Smooth muscle cell (in vitro differentiated cells): ENCODE measurements at regions not wholly inside any gene's neighbourhood (a gene's known extent, or its start where the extent isn't known, plus 50 kb on each side); places are given as distances from the start of the nearest gene placed in this dataset.

Experiments
- DNase-seq: peaks from one replicate; lab custom pipeline; 2025; ENCODE audit not compliant: unreplicated experiment; lab: John Stamatoyannopoulos, UW
- H2AFZ ChIP-seq: fragments of 200-600 bp; sonication (generic); 2 replicates; pipeline ENCODE4 v1.6.0; 2016; ENCODE audit warnings: antibody characterized with exemption, low read depth, mild to moderate bottlenecking
- H3F3A ChIP-seq: fragments of 200-600 bp; sonication (generic); 2 replicates; pipeline ENCODE4 v1.6.0; 2017; ENCODE audit warnings: antibody characterized with exemption, low read depth
- H3K27ac ChIP-seq: fragments of 200-600 bp; sonication (generic); 2 replicates; pipeline ENCODE4 v1.5.1; 2016; ENCODE audit warnings: low read depth, mild to moderate bottlenecking
- H3K27me3 ChIP-seq: fragments of 200-600 bp; sonication (generic); 2 replicates; pipeline ENCODE4 v1.6.1; 2016; ENCODE audit warnings: low read depth, mild to moderate bottlenecking
- H3K36me3 ChIP-seq: fragments of 200-600 bp; sonication (generic); 2 replicates; pipeline ENCODE4 v1.5.1; 2016; ENCODE audit warnings: low read depth
- H3K4me1 ChIP-seq: fragments of 200-600 bp; sonication (generic); 2 replicates; pipeline ENCODE4 v1.5.1; 2016; ENCODE audit warnings: low read depth
- H3K4me2 ChIP-seq: fragments of 200-600 bp; sonication (generic); 2 replicates; pipeline ENCODE4 v1.6.0; 2016; ENCODE audit warnings: mild to moderate bottlenecking
- H3K4me3 ChIP-seq: fragments of 200-600 bp; sonication (generic); 2 replicates; pipeline ENCODE4 v1.5.1; 2016; ENCODE audit warnings: mild to moderate bottlenecking
- H3K79me2 ChIP-seq: fragments of 200-600 bp; sonication (generic); 2 replicates; pipeline ENCODE4 v1.6.0; 2016; ENCODE audit warnings: low read depth, mild to moderate bottlenecking
- H3K9ac ChIP-seq: fragments of 200-600 bp; sonication (generic); 2 replicates; pipeline ENCODE4 v1.6.0; 2016; ENCODE audit warnings: low read depth
- H3K9me3 ChIP-seq: fragments of 200-600 bp; sonication (generic); replicated peaks from 2 replicates; pipeline ENCODE4 v1.5.1; 2016; ENCODE audit warnings: low read depth
- H4K20me1 ChIP-seq: fragments of 200-600 bp; sonication (generic); 2 replicates; pipeline ENCODE4 v1.6.0; 2016; ENCODE audit warnings: low read depth
- CTCF ChIP-seq: fragments of 200-600 bp; sonication (generic); IDR thresholded peaks from 2 replicates; pipeline ENCODE4 v1.5.1; 2017; ENCODE audit warnings: borderline replicate concordance, mild to moderate bottlenecking, antibody characterized with exemption; ENCODE audit not compliant: insufficient read depth, poor library complexity, severe bottlenecking
- WGBS: methylation state at CpG from one replicate; pipeline ENCODE4 v1.1.7; 2016; ENCODE audit warnings: low lambda C conversion rate; 5-methylcytosine and 5-hydroxymethylcytosine counted together

DNA sequence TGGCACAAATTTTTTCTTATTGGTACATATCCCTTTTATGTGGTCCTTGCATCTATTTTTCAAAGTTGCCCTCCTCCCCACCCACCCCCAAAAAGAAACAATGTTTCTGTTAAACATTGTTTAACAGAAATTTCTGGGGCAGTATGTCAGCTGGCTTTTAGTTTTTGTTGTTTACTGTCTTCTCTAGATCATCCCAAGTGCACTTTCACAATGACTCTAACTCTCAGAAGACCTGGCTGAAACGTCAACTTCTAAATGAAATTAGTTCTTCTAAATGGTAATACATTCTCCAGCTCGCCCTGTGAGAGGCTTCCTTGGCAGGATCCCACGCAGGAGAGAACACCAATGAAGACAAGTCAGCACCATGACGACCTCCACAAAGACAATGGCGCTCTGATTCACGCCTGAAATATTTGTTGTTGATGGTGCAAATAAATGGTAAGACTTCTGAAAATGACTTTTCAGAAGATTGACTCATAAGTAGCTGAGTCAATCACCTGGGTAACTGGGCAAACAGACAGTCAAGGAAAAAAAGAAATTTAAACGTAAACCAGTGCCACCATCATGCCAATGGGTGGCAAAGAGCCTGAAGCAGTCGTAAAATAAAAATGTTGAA lies 293.7 kb downstream of the FZD1 start:
- Histone ChIP-seq H3F3A (no peaks in the 10 kb centered on the region), H3K27ac (peak overlapping the region; percentile 97), H3K79me2 (no peaks in the 10 kb centered on the region), H3K4me3 (no peak overlapping the region), H4K20me1 (no peaks in the 10 kb centered on the region), H3K36me3 (no peaks in the 10 kb centered on the region), H3K9ac (peak overlapping the region; percentile 84), H3K4me2 (no peak overlapping the region), H3K9me3 (no peaks in the 10 kb centered on the region), H3K27me3 (no peaks in the 10 kb centered on the region), H2AFZ (no peak overlapping the region), H3K4me1 (peaks cover 10% of the 10 kb centered on the region)
- 76% methylated on average over 8 of the region's 8 CpGs for WGBS
- no peak for TF ChIP-seq CTCF
- DNase-seq: no peak

- no peaks in the 10 kb centered on the region for H3K79me2 ChIP-seq
- 98% methylated on average over 2 of the region's 2 CpGs for WGBS
- H3F3A ChIP-seq: no peaks in the 10 kb centered on the region
- no peak overlapping the region for H3K4me2 ChIP-seq
- H4K20me1 ChIP-seq: no peaks in the 10 kb centered on the region
- H3K9ac ChIP-seq: no peak overlapping the region
- H3K9me3 ChIP-seq: no peaks in the 10 kb centered on the region
- DNase-seq: no peak
- H3K4me3 ChIP-seq: no peak overlapping the region
- no peak overlapping the region for H3K27ac ChIP-seq
- H2AFZ ChIP-seq: no peak overlapping the region
- no peaks in the 10 kb centered on the region for H3K36me3 ChIP-seq
- H3K4me1 ChIP-seq: peaks cover 6% of the 10 kb centered on the region
- no peaks in the 10 kb centered on the region for H3K27me3 ChIP-seq
- no peak for TF ChIP-seq CTCF
Observed at GRCh38 chr7:91559947-91560346, 295.7 kb downstream of the FZD1 start.

GRCh38 chr7:91564101-91564500 lies 299.9 kb downstream of the FZD1 start:
- 93% methylated on average over 1 of the region's 1 CpG for WGBS
- TF ChIP-seq CTCF: no peak
- Histone ChIP-seq H3K4me2 (no peak overlapping the region), H3K9me3 (no peaks in the 10 kb centered on the region), H3F3A (no peaks in the 10 kb centered on the region), H4K20me1 (no peaks in the 10 kb centered on the region), H3K79me2 (no peaks in the 10 kb centered on the region), H3K4me3 (no peak overlapping the region), H3K9ac (no peak overlapping the region), H3K4me1 (peaks cover 5% of the 10 kb centered on the region), H3K27me3 (no peaks in the 10 kb centered on the region), H3K27ac (no peak overlapping the region), H2AFZ (no peak overlapping the region), H3K36me3 (no peaks in the 10 kb centered on the region)
- no peak for DNase-seq

- Histone ChIP-seq H3K4me2 (no peak overlapping the region), H3F3A (no peaks in the 10 kb centered on the region), H3K36me3 (no peaks in the 10 kb centered on the region), H3K27ac (no peak overlapping the region), H3K4me1 (peaks cover 5% of the 10 kb centered on the region), H3K4me3 (no peak overlapping the region), H3K9ac (no peak overlapping the region), H3K9me3 (no peaks in the 10 kb centered on the region), H2AFZ (no peak overlapping the region), H4K20me1 (no peaks in the 10 kb centered on the region), H3K27me3 (no peaks in the 10 kb centered on the region), H3K79me2 (no peaks in the 10 kb centered on the region)
- no peak for DNase-seq
- WGBS: 100% methylated on average over 1 of the region's 1 CpG
- no peak for TF ChIP-seq CTCF
Observed at GRCh38 chr7:91564541-91564940, 300.3 kb downstream of the FZD1 start.
